CD4-positive, alpha-beta T cell treated with Interleukin-17A for 1 hour (primary cell): ENCODE measurements at regions not wholly inside any gene's neighbourhood (a gene's known extent, or its start where the extent isn't known, plus 50 kb on each side); places are given as distances from the start of the nearest gene placed in this dataset.

ENCODE experiments used
- DNase-seq: peaks from one replicate; pipeline ENCODE4 v3.0.0-alpha.2; 2020

- no peak for DNase-seq
These were observed 366.8 kb upstream of the ZNF385D start for GRCh38 chr3:22117751-22118346.

GRCh38 chr3:22118542-22118941 is 367.5 kb upstream of the ZNF385D start:
- no peak for DNase-seq

GRCh38 chr3:22121068-22121701 is 370.2 kb upstream of the ZNF385D start:
- DNase-seq, result no peak

DNA sequence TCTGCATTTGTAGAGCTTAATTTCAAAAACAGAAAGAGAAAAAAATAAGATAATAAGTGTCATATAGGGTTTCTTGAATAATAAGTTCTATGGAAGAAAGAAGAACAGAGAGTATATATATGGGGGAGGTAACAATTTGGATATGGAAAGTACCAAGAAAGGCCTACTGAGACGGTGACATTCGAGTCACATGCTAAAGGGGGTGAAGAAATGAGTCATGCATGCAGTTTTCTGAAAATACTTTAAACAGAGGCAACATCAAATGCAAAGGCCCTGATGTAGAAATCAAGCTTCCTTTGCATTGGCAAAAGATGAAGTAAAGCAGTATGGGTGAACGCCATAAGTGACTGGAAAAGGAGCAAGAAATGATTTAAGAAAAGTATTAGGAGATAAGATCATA is 371.6 kb upstream of the ZNF385D start:
- no peak for DNase-seq

GRCh38 chr3:22129101-22129500 is 378.1 kb upstream of the ZNF385D start:
- no peak for DNase-seq

DNA sequence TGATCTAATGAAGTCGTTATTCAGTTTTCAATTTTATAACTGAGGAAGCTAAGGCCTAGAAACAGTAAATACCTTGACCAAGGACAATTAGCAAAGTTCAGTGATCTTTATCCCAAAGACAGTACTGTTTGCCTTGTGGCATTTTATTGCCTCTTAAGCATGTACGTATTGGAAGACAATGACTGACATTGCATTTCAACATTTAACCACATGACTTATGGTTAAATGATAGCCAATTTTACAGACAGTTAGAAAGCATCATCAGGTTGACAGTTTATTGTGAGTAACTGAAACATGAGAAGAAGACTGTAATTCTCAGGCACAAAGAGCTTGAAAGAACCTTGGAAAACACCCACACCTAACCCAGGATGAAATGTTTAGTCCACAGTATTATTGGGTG is 390.8 kb upstream of the ZNF385D start:
- DNase-seq, result no peak

DNA sequence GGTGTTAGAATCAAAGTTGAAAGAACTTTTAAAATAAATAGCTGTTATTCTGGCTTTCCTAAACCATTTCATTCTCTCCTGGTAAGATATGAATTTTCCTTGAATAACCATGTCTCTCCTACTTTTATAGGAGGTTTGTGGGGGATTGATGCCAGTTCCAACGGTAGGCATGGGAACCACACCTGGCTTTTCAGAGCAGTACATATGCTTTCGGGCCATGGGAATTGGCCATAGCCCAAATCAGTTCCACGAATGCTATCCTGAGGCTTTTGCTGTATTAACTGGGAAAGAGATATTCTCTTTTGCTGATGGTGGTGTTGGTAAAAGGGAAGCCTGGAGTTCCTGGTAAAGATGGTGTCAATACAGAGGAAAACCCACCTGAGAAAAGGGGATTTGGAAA is 396.2 kb upstream of the ZNF385D start:
- DNase-seq, result no peak

- no peak for DNase-seq
These were observed 405.9 kb upstream of the ZNF385D start for GRCh38 chr3:22156868-22157267.

DNA sequence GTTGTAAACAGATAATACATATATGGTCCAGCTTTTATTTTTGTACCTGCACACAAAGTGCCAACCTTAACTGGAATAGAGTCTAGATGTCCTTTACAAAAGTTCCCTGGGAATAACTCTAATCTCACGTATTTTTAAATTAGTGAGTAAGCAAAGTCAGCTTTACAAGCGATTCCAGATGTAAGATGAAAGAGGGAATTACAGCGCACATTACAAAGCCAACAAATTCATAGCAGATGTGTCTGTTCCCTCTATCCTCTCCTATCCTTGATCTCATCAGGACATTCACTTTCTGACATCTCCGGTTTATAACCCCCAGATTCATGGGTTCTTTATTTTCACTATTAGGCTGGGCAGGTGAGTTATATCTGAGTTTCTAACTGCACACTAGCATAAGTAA is 406.8 kb upstream of the ZNF385D start:
- no peak for DNase-seq

DNA sequence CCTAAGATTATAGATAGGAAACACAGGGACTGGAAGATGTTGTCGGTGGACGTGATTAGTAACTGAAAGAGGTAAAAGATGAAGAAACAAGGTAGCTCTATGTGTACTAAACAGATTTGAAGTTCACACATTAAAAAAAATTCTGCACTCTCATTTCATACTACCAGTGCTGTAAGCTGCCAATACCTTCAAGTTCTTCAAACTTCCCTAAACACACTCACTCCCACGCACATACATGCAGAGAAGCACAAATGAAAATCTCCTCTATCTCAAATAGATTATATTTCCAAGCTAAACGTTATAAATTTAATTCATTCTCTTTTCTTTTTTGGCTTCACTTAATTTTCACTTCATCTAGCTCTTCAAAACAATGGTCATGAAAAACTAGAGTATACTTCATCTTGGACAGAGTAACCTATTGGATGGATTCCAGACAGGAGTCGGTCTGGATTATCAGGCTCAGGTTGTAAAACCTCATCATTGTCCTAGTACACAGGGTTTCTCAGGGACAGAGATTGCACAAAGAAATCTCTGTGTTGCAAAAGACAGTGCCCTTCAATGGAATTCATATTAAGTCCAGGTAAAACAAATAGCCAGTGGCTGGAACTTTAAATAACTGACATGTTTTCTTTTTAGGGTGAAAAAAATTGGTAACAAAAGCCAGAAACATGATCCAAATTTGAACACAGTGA is 408.1 kb upstream of the ZNF385D start:
- DNase-seq, result no peak

DNA sequence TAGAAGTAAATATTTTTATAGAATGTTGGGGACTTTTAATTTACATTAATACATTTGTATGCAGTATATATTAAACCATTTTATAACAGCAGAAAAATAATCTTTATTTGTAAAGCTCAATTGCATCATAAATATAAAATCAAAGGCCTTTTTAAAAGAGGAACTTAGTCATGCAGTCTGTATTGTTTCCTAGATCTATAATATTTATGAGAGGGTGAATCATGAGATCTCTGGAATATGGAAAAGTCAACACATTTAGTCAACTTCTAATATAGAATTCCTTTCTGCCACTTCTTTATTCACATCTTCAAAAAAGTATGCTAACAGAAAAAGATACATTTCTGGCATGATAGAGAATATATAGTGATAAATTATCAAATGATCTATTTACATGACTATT is 410.3 kb upstream of the ZNF385D start:
- no peak for DNase-seq

DNA sequence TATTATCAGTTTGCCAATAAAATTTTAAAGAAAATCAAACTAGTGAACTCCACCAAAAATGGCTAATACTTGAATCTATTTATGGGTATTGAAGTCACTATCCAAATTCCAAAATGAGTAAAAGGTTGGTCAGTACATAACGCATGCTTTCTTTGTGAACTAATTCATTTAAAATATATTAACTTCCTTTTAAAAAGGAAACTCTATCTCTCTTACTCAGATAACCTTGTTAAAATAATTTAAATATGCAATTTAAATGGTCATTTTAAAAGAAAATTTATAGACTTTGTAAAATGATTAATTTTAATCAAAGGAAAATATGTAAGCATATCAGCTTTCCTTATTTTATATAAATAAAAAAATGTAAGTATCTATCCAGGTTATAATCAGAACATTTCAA is 419.4 kb upstream of the ZNF385D start:
- DNase-seq, result no peak

GRCh38 chr3:22172964-22173363 is 422.0 kb upstream of the ZNF385D start:
- no peak for DNase-seq

GRCh38 chr3:22175947-22176346 is 424.9 kb upstream of the ZNF385D start:
- DNase-seq, result no peak

- no peak for DNase-seq
These were observed 425.9 kb upstream of the ZNF385D start for GRCh38 chr3:22176911-22177310.

- DNase-seq, result no peak
These were observed 438.6 kb upstream of the ZNF385D start for GRCh38 chr3:22189616-22190015.

DNA sequence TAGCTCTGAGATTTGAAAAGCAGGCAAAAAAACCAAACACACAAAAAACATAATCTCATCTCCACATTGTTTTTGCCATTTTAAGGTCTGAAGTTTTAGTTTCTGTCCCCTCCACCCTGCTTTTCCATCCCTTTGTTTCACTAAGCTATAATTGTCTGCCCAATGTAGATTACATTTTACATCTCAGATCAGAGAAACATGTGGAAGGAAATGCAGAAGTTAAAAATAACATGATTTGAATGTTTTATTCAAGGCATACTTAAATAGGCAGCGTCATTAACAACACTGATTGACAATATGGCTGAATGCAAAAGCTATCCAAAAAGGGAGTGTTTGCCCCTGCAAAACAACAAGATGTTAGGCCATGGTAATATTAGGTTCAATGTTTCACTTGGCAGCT is 448.1 kb upstream of the ZNF385D start:
- DNase-seq, result no peak

DNA sequence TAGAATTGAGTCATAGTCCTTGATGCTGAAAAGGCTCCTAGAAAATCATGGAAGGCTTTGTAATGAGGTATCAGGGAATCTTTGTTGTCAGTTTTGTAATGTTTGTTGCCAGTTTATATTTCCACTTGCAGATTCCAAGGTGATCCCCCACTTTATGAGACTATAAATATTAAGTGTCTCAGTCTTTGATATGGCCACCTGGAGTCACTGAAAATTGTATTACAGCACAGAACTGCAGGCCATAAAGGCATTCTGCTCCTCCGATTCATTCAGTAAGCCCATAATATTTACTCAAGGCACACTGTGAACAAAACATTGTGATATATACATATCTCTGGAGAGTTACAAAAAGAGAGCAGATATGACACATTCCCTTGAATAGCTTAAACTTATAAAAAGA is 457.8 kb upstream of the ZNF385D start:
- DNase-seq, result no peak

DNA sequence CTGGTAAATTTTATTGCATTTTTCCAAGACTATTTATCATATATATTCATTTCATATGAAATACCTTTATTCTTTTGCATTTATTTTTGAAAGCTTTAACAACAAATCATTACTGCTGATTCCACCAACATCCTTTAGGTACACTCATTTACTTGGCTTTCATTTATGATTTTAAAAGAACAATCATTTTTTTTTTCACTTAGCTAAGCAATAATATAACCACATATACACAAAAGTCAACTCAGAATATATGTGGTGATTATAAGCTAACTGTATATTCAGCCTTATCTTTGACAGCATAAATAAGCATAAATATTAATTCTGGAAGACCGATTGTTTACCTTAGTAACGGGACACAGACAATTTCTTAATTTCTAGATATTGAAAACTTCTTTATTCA is 458.6 kb upstream of the ZNF385D start:
- DNase-seq, result no peak

DNA sequence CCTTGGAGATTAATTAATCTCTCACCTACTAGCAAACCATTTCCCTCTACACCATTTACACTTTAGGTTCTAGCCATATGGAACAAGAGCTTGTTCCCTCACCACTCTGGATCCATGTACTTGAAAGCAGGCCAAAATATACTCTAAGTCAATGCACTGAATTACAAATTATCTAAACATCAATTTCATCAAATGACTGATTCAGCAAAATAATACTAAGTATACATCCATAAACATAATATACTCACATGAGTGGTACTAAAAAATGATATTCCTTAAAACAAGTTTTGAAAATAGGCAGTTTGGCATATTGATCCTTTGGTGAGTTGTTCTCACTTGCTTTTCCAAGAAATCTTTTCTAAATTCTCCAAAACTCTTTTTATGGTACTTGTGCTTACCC is 459.7 kb upstream of the ZNF385D start:
- no peak for DNase-seq

DNA sequence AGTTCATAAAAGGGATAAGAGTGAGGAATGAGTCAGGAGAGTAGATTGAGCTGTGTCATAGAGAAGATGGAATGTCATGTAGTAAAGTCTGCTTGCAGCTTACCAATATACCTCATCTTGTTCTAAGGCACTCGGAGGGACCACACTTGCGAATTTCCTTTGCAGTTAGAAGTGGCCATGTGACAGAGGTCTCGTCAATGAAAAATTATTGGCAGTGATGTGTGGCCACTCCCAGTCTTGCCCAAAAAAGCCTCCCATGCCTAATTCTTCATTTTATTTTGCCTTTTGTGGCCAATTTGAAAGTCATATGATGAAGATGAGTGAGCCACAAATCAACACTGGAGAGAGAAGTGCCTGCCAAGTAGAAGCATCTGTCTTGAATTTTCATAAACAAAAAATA is 465.6 kb upstream of the ZNF385D start:
- no peak for DNase-seq

DNA sequence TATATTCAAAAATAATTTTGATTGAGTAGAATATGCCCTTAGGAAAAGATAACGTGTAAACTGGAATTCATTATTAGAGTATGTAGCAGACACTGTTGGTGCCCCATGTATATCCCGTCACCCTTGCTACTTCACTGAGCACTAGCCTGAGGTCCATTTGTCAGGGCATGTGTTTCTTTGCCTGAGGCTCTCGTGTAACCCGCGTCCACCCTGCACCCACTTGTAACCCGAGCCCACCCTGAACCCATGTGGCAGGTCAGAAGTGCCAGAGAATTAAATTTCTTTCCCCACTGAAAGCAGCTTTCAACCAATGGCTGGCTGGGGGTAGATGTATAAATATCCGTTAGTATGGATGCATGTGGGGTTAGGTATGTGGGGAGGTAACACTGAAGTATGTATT is 474.2 kb upstream of the ZNF385D start:
- no peak for DNase-seq

- no peak for DNase-seq
These were observed 477.7 kb upstream of the ZNF385D start for GRCh38 chr3:22228705-22229104.

DNA sequence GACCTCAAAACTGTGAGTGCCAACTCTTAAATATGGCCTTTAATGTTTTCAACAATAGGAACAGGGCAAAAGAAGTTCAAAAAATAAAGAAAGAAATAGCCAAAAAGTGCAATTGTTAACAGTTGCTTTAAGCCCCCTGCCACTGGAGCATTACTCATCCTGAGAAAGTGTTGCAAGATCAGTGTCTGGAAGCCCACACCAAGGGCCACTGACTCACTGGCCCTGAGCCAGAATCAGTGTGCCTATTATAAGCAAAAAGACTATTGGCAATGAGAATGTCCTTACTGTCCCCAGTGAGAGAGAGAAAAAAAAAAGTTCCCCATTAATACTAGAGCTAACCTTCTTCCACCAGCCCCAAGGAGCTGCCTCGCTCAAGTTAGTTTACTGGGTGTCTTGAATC is 480.1 kb upstream of the ZNF385D start:
- no peak for DNase-seq
